Adrenal gland (tissue), 5 donors: ENCODE measurements at regions not wholly inside any gene's neighbourhood (a gene's known extent, or its start where the extent isn't known, plus 50 kb on each side); places are given as distances from the start of the nearest gene placed in this dataset.

Source experiments
- CTCF ChIP-seq, 6 experiments: fragments of 450-650 bp in 4 of 6; fragments of 200-600 bp in 2 of 6; sonication (generic) in 1 of 6; IDR thresholded peaks; 1 replicate in 5 of 6; 2 replicates in 1 of 6; pipeline versions ENCODE4 v1.5.1 to v1.8.0; 2016 to 2021; ENCODE audit warnings: antibody characterized with exemption in 6 of 6, mild to moderate bottlenecking in 2 of 6, moderate library complexity in 1 of 6
- POLR2A ChIP-seq, 2 donors: fragments of 450-650 bp; IDR thresholded peaks; one replicate each; pipeline ENCODE4 v1.6.1; 2017; ENCODE audit warnings: antibody characterized with exemption in 2 of 2, mild to moderate bottlenecking in 2 of 2, moderate library complexity in 1 of 2
- donor health status: DM: no; HTN: no; CAD: no.

DNA sequence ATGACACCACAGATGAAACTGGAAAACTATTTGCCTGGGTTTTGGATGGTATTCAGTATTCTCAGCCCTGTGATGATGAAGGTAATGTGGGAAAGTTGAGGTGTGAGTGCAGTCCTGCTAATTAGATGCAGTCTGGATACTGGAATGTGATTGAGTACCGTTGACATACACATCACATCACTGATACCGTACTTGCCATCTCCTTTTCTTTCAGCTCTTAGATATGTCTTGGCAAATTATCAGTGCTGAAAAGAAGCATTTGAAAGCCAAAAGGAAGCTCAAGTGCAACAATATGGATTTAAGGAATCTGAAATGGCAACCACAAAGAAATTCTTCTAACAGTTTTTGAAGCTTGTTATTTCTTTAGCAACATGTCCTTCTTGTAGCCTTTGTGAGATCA, 381.4 kb upstream of the TGFBR2 start:
- TF ChIP-seq CTCF (IDR thresholded peaks at IDR 0.05) (no peak), POLR2A (IDR thresholded peaks at IDR 0.05) (no peak)
